ENCODE measurements at regions not wholly inside any gene's neighbourhood (a gene's known extent, or its start where the extent isn't known, plus 50 kb on each side); places are given as distances from the start of the nearest gene placed in this dataset.

- TF ChIP-seq, protein P1, sequence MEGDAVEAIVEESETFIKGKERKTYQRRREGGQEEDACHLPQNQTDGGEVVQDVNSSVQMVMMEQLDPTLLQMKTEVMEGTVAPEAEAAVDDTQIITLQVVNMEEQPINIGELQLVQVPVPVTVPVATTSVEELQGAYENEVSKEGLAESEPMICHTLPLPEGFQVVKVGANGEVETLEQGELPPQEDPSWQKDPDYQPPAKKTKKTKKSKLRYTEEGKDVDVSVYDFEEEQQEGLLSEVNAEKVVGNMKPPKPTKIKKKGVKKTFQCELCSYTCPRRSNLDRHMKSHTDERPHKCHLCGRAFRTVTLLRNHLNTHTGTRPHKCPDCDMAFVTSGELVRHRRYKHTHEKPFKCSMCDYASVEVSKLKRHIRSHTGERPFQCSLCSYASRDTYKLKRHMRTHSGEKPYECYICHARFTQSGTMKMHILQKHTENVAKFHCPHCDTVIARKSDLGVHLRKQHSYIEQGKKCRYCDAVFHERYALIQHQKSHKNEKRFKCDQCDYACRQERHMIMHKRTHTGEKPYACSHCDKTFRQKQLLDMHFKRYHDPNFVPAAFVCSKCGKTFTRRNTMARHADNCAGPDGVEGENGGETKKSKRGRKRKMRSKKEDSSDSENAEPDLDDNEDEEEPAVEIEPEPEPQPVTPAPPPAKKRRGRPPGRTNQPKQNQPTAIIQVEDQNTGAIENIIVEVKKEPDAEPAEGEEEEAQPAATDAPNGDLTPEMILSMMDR (IDR thresholded peaks at IDR 0.05), result no peak
These were observed 214.7 kb downstream of the RAD51AP2 start for GRCh38 chr2:17303521-17303920.

GRCh38 chr2:17303054-17303453 is 215.2 kb downstream of the RAD51AP2 start:
- Mint-ChIP-seq H3K27ac (no peak overlapping the region), H3K4me3 (no peak overlapping the region), H3K4me1 (no peaks in the 10 kb centered on the region), H3K27me3 (ENCODE audit: low read depth in 2 of 2) (no peaks in the 10 kb centered on the region), H3K36me3 (no peaks in the 10 kb centered on the region), H3K9me3 (peaks cover 5 to 11% of the 10 kb centered on the region in 2 donors)
- Histone ChIP-seq H3K36me3 (ENCODE audit: control insufficient read depth, insufficient read depth, low read length) (no peaks in the 10 kb centered on the region), H3K27ac (ENCODE audit: low read length) (no peak overlapping the region), H3K9me3 (ENCODE audit: control insufficient read depth, insufficient read depth, low read length) (no peaks in the 10 kb centered on the region), H3K4me3 (ENCODE audit: low read length) (no peak overlapping the region), H3K27me3 (ENCODE audit: control insufficient read depth, insufficient read depth, low read length) (no peaks in the 10 kb centered on the region), H3K4me1 (ENCODE audit: control insufficient read depth, insufficient read depth, low read length) (no peaks in the 10 kb centered on the region)
- DNase-seq (no peak), ATAC-seq (no peak)
- intact Hi-C loops (cut with micrococcal nuclease), result no loop called here
- 87% methylated on average over 3 of the region's 4 CpGs for WGBS (ENCODE audit: insufficient coverage)
- TF ChIP-seq, protein P1 (IDR thresholded peaks at IDR 0.05), result no peak

More at GRCh38 chr2:17303521-17303920, 214.7 kb downstream of the RAD51AP2 start:
- WGBS (ENCODE audit: insufficient coverage), result 76% methylated on average over 2 of the region's 2 CpGs
- H3K4me3 Mint-ChIP-seq, result no peak overlapping the region
- intact Hi-C loops (cut with micrococcal nuclease), result no loop called here
- no peak overlapping the region for H3K27ac Mint-ChIP-seq
- Histone ChIP-seq H3K9me3 (ENCODE audit: control insufficient read depth, insufficient read depth, low read length) (no peaks in the 10 kb centered on the region), H3K36me3 (ENCODE audit: control insufficient read depth, insufficient read depth, low read length) (no peaks in the 10 kb centered on the region), H3K4me3 (ENCODE audit: low read length) (no peak overlapping the region), H3K4me1 (ENCODE audit: control insufficient read depth, insufficient read depth, low read length) (no peaks in the 10 kb centered on the region), H3K27ac (ENCODE audit: low read length) (no peak overlapping the region), H3K27me3 (ENCODE audit: control insufficient read depth, insufficient read depth, low read length) (no peaks in the 10 kb centered on the region)
- DNase-seq (no peak), ATAC-seq (no peak)
- no peaks in the 10 kb centered on the region for H3K27me3 Mint-ChIP-seq (ENCODE audit: low read depth in 2 of 2)
- H3K4me1 Mint-ChIP-seq, result no peaks in the 10 kb centered on the region
- H3K36me3 Mint-ChIP-seq, result no peaks in the 10 kb centered on the region
- H3K9me3 Mint-ChIP-seq, result peaks cover 5 to 7% of the 10 kb centered on the region in 2 donors

DNA sequence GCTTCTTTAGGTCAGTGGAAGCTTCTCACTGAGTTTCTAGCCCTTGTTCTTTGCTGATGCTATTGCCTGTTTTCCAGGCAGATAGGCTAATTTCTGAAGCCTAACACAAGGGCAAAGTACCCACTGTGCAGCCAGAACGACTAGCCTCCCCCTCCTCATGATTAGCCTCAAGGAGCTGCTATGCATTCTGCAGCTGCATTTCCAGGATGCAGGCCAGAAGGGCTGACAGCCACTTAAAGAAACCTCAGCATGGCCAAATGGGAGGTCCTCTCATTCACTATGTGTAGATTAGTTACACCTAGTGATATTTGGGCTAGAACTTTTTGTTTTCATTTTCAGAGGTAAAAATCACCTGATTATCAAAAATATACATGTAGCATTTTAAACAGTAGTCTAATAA is 216.0 kb downstream of the RAD51AP2 start:
- intact Hi-C loops (cut with micrococcal nuclease), result no loop called here
- Mint-ChIP-seq H3K27ac (no peak overlapping the region), H3K9me3 (peaks cover 5 to 11% of the 10 kb centered on the region in 2 donors), H3K4me3 (no peak overlapping the region), H3K4me1 (no peaks in the 10 kb centered on the region), H3K27me3 (ENCODE audit: low read depth in 2 of 2) (no peaks in the 10 kb centered on the region), H3K36me3 (no peaks in the 10 kb centered on the region)
- TF ChIP-seq, protein P1 (IDR thresholded peaks at IDR 0.05), result no peak
- DNase-seq (no peak), ATAC-seq (no peak)
- H3K4me3 ChIP-seq (ENCODE audit: low read length), result no peak overlapping the region
- H3K36me3 ChIP-seq (ENCODE audit: control insufficient read depth, insufficient read depth, low read length), result no peaks in the 10 kb centered on the region
- H3K27ac ChIP-seq (ENCODE audit: low read length), result no peak overlapping the region
- no peaks in the 10 kb centered on the region for H3K9me3 ChIP-seq (ENCODE audit: control insufficient read depth, insufficient read depth, low read length)
- H3K27me3 ChIP-seq (ENCODE audit: control insufficient read depth, insufficient read depth, low read length), result no peaks in the 10 kb centered on the region
- no peaks in the 10 kb centered on the region for H3K4me1 ChIP-seq (ENCODE audit: control insufficient read depth, insufficient read depth, low read length)
- WGBS (ENCODE audit: insufficient coverage), result 27% methylated on average over 1 of the region's 1 CpG

GRCh38 chr2:17301437-17301836 is 216.8 kb downstream of the RAD51AP2 start:
- Histone ChIP-seq H3K27me3 (ENCODE audit: control insufficient read depth, insufficient read depth, low read length) (no peaks in the 10 kb centered on the region), H3K9me3 (ENCODE audit: control insufficient read depth, insufficient read depth, low read length) (no peaks in the 10 kb centered on the region), H3K36me3 (ENCODE audit: control insufficient read depth, insufficient read depth, low read length) (no peaks in the 10 kb centered on the region), H3K4me3 (ENCODE audit: low read length) (no peak overlapping the region), H3K4me1 (ENCODE audit: control insufficient read depth, insufficient read depth, low read length) (no peaks in the 10 kb centered on the region), H3K27ac (ENCODE audit: low read length) (no peak overlapping the region)
- TF ChIP-seq, protein P1 (IDR thresholded peaks at IDR 0.05), result no peak
- intact Hi-C loops (cut with micrococcal nuclease), result no loop called here
- DNase-seq (no peak), ATAC-seq (no peak)
- no peaks in the 10 kb centered on the region for H3K4me1 Mint-ChIP-seq
- no peaks in the 10 kb centered on the region for H3K27me3 Mint-ChIP-seq (ENCODE audit: low read depth in 2 of 2)
- 90% methylated on average over 2 of the region's 2 CpGs for WGBS (ENCODE audit: insufficient coverage)
- H3K36me3 Mint-ChIP-seq, result no peaks in the 10 kb centered on the region
- peaks cover 5 to 11% of the 10 kb centered on the region in 2 donors for H3K9me3 Mint-ChIP-seq
- H3K27ac Mint-ChIP-seq, result no peak overlapping the region
- H3K4me3 Mint-ChIP-seq, result no peak overlapping the region
